DOHH2 (cell line): ENCODE measurements at regions not wholly inside any gene's neighbourhood (a gene's known extent, or its start where the extent isn't known, plus 50 kb on each side); places are given as distances from the start of the nearest gene placed in this dataset.

Source experiments
- H3F3A ChIP-seq: fragments of 200-600 bp; sonication (generic), shearing (Covaris generic); 2 replicates; pipeline ENCODE4 v1.6.0; 2016; ENCODE audit warnings: antibody characterized with exemption, mild to moderate bottlenecking; ENCODE audit not compliant: control insufficient read depth, insufficient read depth
- H3K27ac ChIP-seq: fragments of 200-600 bp; sonication (generic); 2 replicates; pipeline ENCODE4 v1.5.1; 2014; ENCODE audit warnings: low read depth, mild to moderate bottlenecking, low read length, moderate library complexity
- H3K27me3 ChIP-seq: fragments of 200-600 bp; sonication (generic); 2 replicates; pipeline ENCODE4 v1.6.1; 2014; ENCODE audit warnings: mild to moderate bottlenecking, low read length, mixed read lengths; ENCODE audit not compliant: control insufficient read depth
- H3K36me3 ChIP-seq: fragments of 200-600 bp; sonication (generic); 2 replicates; pipeline ENCODE4 v1.6.1; 2014; ENCODE audit warnings: mild to moderate bottlenecking, low read length, moderate library complexity, mixed read lengths; ENCODE audit not compliant: control insufficient read depth
- H3K4me1 ChIP-seq: fragments of 200-600 bp; sonication (generic); 2 replicates; pipeline ENCODE4 v1.6.1; 2014; ENCODE audit warnings: mild to moderate bottlenecking, low read length, mixed read lengths; ENCODE audit not compliant: control insufficient read depth
- H3K4me2 ChIP-seq: fragments of 200-600 bp; sonication (generic); 2 replicates; pipeline ENCODE4 v1.6.0; 2014; ENCODE audit warnings: mild to moderate bottlenecking, low read length, moderate library complexity
- H3K4me3 ChIP-seq: fragments of 200-600 bp; sonication (generic); 2 replicates; pipeline ENCODE4 v1.5.1; 2014; ENCODE audit warnings: mild to moderate bottlenecking, low read length, mixed read lengths
- H3K79me2 ChIP-seq: fragments of 200-600 bp; sonication (generic); 2 replicates; pipeline ENCODE4 v1.6.1; 2014; ENCODE audit warnings: mild to moderate bottlenecking, low read length, mixed read lengths; ENCODE audit not compliant: control insufficient read depth
- H3K9me2 ChIP-seq: fragments of 200-600 bp; sonication (generic); replicated peaks from 2 replicates; pipeline ENCODE4 v1.6.1; 2014; ENCODE audit warnings: mild to moderate bottlenecking, low read length, mixed read lengths; ENCODE audit not compliant: control insufficient read depth
- H3K9me3 ChIP-seq: fragments of 200-600 bp; sonication (generic); 2 replicates; pipeline ENCODE4 v1.6.1; 2014; ENCODE audit warnings: antibody characterized with exemption, low read length, mixed read lengths; ENCODE audit not compliant: control insufficient read depth, insufficient read depth
- H4K20me1 ChIP-seq: fragments of 200-600 bp; sonication (generic); 2 replicates; pipeline ENCODE4 v1.6.0; 2014; ENCODE audit warnings: low read depth, mild to moderate bottlenecking, antibody characterized with exemption, low read length, moderate library complexity; ENCODE audit not compliant: control insufficient read depth, insufficient read depth
- EZH2phosphoT487 ChIP-seq: fragments of 200-600 bp; sonication (generic); IDR thresholded peaks from 2 replicates; pipeline ENCODE4 v1.6.1; 2017; ENCODE audit warnings: borderline replicate concordance, mild to moderate bottlenecking, antibody characterized with exemption, low read length, moderate library complexity, mixed read lengths
- TF ChIP-seq, protein P1 (sequence below): fragments of 200-600 bp; sonication (generic); IDR thresholded peaks from one replicate; pipeline ENCODE4 v1.5.1; 2014; ENCODE audit warnings: antibody characterized with exemption, mild to moderate bottlenecking, low read depth, low read length; ENCODE audit not compliant: poor library complexity, severe bottlenecking

GRCh38 chr18:72107647-72108383 lies 436.3 kb downstream of the CBLN2 start:
- Histone ChIP-seq H3K9me2 (no peaks in the 10 kb centered on the region), H3F3A (no peaks in the 10 kb centered on the region), H3K79me2 (no peaks in the 10 kb centered on the region), H3K27ac (no peak overlapping the region), H3K36me3 (no peaks in the 10 kb centered on the region), H3K4me2 (no peak overlapping the region), H3K4me3 (no peak overlapping the region), H3K4me1 (no peaks in the 10 kb centered on the region), H3K27me3 (no peaks in the 10 kb centered on the region), H3K9me3 (no peaks in the 10 kb centered on the region), H4K20me1 (no peaks in the 10 kb centered on the region)
- TF ChIP-seq, protein P1, sequence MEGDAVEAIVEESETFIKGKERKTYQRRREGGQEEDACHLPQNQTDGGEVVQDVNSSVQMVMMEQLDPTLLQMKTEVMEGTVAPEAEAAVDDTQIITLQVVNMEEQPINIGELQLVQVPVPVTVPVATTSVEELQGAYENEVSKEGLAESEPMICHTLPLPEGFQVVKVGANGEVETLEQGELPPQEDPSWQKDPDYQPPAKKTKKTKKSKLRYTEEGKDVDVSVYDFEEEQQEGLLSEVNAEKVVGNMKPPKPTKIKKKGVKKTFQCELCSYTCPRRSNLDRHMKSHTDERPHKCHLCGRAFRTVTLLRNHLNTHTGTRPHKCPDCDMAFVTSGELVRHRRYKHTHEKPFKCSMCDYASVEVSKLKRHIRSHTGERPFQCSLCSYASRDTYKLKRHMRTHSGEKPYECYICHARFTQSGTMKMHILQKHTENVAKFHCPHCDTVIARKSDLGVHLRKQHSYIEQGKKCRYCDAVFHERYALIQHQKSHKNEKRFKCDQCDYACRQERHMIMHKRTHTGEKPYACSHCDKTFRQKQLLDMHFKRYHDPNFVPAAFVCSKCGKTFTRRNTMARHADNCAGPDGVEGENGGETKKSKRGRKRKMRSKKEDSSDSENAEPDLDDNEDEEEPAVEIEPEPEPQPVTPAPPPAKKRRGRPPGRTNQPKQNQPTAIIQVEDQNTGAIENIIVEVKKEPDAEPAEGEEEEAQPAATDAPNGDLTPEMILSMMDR, result no peak
- TF ChIP-seq EZH2phosphoT487, result no peak

GRCh38 chr18:72104851-72105250 lies 439.3 kb downstream of the CBLN2 start:
- no peaks in the 10 kb centered on the region for H3F3A ChIP-seq
- H3K9me3 ChIP-seq, result no peaks in the 10 kb centered on the region
- H3K9me2 ChIP-seq, result no peaks in the 10 kb centered on the region
- TF ChIP-seq, protein P1, result no peak
- TF ChIP-seq EZH2phosphoT487, result no peak
- H3K27ac ChIP-seq, result no peak overlapping the region
- H3K36me3 ChIP-seq, result no peaks in the 10 kb centered on the region
- H3K4me2 ChIP-seq, result no peak overlapping the region
- no peaks in the 10 kb centered on the region for H3K27me3 ChIP-seq
- no peaks in the 10 kb centered on the region for H4K20me1 ChIP-seq
- no peaks in the 10 kb centered on the region for H3K4me1 ChIP-seq
- no peak overlapping the region for H3K4me3 ChIP-seq
- no peaks in the 10 kb centered on the region for H3K79me2 ChIP-seq

- Histone ChIP-seq H3K27ac (no peak overlapping the region), H3K36me3 (no peaks in the 10 kb centered on the region), H3K4me3 (no peak overlapping the region), H3K9me2 (no peaks in the 10 kb centered on the region), H3K79me2 (no peaks in the 10 kb centered on the region), H4K20me1 (no peaks in the 10 kb centered on the region), H3K9me3 (no peaks in the 10 kb centered on the region), H3K27me3 (no peaks in the 10 kb centered on the region), H3F3A (no peaks in the 10 kb centered on the region), H3K4me2 (no peak overlapping the region), H3K4me1 (no peaks in the 10 kb centered on the region)
- TF ChIP-seq, protein P1, result no peak
- TF ChIP-seq EZH2phosphoT487, result no peak
Observed at GRCh38 chr18:72102412-72102811, 441.7 kb downstream of the CBLN2 start.
